CD1c-positive myeloid dendritic cell (primary cell): ENCODE measurements at regions not wholly inside any gene's neighbourhood (a gene's known extent, or its start where the extent isn't known, plus 50 kb on each side); places are given as distances from the start of the nearest gene placed in this dataset.

Experiments
- DNase-seq: peaks from one replicate; pipeline ENCODE4 v3.0.0-alpha.2; 2016; ENCODE audit errors: extremely low spot score

DNA sequence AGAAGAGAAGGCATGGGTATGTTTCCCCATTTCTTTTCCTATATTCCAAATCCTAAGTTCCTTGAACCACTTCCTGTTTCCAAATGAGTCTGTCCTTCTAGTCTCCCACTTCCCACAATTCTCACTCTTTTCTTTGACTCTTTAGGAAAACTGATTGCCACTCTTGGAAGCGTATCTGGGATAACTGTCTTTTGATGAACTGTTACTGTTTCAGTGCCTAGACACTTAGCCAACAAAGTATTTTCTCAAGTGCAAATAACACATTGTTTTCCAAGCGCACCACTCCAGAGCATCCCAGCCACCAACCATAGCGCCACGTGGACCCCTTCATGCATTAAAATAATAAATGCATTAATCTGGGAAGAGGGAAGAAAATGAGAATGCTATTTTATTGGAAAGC lies 342.8 kb downstream of the MTX2 start:
- no peak for DNase-seq

DNA sequence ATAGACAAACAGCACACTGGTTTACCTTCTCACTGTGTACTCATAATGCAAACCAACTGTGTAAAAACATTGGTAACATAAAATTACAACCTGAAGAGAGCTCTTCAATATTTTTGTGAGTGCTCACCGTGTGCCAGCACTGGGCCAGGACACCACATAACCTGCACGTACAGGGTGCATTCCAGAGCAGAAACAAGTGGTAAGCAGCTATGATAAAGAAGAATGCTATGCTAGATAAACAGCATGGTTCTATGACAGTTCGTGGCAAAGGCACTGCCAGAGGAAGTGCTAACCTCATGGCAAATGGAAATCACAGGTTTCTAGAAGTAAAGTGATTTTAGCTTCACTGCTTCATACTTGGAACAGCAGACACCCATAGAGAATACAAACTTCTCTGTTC lies 343.5 kb downstream of the MTX2 start:
- DNase-seq: no peak

DNA sequence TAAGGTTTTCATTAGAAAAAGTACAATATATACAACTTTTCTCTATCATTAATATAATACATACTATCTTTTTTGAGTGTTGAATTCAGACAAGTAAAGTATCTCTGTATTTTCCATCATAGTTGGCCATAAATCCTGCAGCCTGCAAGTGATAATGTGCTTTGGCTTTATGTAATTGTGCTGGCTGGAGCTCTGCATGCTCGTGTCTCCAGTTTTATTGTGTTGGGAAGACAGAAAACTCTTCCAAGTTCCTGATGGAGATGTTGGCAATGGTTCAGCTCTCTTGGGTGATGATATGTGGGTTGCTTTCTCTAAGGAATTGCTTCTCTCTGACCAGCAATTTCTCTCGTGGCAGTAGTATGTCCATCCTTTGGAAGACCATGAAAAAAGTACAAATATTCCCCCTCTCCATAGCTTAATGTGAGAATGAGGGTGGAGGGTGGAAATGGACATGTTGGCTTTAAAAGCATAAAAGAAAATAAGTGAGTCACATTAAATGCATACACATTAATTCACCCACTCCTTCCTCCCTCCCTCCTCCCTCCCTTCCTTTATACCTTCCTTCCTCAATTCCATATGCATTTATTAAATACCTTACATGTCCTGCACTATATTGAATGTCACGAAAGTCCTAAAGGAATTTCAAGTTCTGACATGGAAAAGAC lies 344.2 kb downstream of the MTX2 start:
- DNase-seq: no peak

DNA sequence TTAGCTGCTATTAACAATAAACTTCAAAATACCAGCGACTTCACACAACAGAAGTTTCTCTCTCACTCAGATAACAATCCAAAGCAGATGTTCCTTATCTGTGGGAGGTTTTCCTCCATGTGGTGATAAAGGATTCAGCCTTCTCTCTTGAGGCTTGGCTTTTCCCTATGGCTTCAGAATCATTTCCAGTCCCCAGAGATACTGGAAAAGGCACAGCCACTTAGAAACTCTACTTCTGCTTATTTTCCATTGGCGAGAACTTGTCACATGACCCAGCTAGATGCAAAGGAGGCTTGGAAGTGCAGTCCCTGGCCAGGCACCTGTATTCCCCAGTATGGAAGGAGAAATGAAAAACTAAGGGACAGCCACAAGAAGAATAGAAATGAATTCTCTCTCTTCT lies 344.8 kb downstream of the MTX2 start:
- no peak for DNase-seq

DNA sequence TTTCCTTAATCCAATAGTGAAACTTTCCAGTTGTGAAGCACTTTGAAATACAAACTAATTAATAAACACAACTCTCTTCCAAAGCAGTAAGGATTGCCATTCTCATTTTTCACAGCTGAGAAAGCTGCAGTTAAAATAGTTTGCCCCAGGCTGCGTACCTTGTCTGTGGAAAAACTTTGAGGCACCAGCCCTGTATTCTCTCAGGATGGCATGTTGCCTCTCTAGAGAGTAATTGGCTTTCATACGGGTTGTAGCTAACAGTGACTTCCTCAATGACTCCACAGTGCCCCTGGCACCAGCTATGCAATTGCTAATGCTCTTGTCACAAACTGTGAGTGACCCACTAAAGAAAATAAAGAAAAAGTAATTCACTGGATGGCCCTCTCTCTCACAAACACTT lies 345.7 kb downstream of the MTX2 start:
- no peak for DNase-seq

DNA sequence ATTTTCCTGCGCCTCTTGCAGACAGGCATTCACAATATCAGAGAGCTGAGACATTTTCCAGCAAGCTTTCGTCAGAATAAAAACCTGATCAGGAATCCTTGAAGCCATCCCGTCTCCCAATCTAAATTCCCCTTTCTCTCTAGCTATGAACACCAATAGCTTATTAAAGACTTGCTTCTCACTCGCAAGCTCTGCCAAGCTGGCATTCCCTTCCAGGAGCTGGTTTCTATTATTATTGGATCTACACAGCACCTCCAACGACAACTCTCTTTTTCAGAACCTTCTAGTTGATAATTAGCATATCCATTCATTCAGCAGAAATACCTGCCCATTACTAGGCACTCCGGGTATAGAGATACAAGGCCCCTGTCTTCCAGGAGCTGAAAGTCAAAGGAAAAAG lies 350.3 kb downstream of the MTX2 start:
- no peak for DNase-seq

DNA sequence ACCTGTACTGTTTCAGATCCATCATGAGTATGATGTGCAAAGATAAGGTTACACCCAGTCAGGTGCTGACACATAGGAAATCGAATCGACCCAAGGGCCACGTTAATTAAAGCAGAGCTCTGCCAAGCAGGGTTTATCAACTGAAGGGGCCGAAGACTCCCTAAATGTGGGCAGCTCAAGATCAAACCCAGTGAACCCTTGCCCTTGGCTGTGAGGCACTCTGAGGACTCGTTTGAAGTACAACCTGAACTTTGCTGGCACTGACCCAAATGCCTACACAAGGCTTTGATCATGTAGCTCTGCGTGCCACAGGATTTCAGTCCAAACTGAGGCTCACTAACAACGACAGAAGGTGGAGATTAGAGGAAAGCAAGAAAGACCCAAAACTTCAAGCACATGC lies 352.1 kb downstream of the MTX2 start:
- DNase-seq: no peak

DNA sequence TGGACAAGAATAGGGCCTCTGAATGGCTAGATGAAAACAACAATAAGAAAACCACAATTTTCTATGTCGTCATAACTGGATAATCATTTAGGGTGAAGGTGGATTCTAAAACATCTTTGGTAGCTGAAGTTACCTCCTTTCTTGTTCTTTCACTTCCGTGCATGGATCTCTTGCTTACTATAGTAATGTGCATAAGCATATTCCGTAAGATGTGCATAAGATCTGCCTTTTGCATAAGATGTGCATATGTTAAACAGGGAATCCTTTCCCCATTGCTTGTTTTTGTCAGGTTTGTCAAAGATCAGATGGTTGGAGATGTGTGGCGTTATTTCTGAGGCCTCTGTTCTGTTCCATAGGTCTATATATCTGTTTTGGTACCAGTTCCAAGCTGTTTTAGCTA lies 353.6 kb downstream of the MTX2 start:
- no peak for DNase-seq

DNA sequence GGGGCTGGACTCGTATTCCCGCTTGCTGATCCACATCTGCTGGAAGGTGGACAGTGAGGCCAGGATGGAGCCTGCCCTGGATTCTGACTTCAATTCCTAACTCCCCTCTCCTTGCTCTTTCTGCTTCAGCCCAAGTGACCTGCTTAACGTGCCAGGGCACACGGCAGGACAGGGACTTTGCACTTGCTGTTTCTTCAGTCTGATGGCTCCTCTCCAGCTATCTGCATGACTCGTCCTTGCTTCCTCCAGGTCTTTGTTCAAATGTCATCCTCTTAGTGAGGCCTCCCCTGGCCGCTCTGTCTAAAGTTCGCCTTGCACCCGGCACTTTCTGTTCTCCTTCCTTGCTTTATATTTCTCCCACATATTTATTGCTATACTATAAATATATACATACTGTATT lies 357.6 kb downstream of the MTX2 start:
- DNase-seq: no peak

DNA sequence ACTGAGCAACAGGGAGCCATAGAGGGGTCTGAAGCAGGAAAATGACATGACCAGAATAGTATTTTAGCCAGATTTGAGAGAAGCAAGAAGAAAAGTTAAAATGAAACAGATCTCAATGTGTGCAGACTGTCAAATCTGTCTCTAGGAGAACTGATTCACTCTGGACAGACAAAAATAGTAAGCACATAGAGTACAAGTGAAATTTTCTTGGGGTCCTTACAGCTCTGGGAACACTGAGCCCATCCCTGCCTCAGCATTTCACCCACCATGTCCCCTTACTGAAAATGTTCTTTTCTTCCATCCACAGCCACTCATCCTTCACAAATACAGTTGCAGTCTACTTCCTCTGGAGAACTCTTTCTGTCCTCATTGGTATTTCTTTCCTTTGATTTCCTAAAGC lies 359.2 kb downstream of the MTX2 start:
- DNase-seq: no peak

DNA sequence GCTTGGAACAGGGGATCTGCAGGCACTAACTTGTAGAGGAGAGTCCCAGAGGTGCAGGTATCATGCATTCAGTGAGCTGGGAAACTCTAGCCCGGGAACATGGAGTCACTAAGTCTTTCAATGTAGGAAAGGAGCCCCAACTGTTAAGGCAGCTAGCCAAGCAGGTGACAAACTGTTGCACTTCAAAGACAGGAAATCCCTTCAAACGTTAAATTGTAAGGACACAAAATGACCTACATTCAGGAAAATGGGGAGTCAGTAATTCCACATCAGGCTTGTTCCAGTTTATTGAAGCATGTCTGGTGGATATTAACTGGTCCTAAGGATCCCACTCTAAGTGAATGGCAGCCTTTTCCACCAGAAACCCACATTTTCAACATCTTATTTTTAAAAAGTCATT lies 364.5 kb downstream of the MTX2 start:
- DNase-seq: no peak

DNA sequence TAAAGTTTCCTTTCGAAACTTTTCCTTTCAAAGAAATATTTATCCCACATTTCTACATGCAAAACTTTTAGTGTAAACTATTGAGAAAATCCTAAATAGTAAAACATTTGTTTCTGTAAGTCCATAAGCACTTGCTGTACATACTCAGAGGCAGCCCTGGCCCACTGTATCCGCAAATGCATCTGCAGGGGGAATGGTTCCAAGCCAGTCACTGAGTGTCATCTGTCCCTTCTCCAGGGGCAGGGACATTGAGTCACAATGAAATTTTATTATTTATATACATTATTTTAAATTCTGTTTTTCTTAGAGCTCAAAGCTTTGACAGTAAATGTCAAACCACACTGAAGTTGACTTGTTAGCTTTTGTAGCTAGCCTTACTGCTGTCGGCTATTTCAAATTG lies 367.2 kb downstream of the MTX2 start:
- DNase-seq: no peak

DNA sequence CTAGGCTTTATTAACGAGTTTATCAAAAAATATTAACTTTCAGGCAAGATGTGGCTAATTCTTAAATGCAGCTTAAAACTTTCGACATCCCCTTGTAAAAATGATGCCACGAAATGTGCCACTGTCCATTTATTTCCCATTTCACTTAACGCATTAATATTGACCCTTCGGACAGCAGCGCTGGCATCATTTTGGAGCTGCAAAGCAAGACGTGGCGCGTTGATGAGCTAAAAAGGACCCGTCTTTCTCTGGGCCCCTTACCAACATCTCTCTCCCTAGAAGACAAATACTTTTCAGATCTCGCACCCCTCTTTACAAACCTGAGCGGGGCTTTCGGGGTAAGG lies 367.9 kb downstream of the MTX2 start:
- DNase-seq: no peak

DNA sequence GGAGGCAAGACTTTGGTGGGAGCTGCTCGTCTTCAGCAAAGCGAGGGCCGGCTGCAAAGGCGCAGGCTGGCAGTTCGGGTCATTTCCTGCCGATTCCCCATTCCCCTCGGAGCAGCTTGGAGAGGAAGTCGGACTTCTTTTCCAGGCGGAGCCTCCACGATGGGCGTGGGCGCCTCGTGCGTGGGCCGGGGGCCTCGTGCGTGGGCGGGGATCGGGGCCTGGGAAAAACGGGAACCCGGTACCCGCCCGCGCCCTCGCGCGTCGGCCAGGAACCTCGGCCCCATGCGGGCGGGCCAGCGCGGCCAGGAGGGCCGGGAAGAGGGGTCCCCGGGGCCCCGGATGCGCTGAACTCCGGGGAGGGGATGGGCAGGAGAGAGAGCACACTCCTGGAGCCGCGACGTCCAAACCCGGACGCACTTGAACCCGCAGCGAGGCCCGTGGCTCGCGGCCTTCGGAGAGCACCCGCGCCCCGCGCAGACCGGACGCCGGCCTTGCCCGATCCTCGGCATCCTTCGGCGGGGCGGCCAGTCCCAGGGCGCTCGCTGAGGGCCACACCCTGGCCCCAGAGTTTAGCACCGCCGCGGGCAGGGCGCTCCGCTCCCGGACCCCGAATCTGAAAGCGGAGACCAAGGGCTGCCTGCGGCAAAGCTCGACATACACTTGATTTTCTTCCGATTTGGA lies 368.4 kb downstream of the MTX2 start:
- DNase-seq: peak; percentile 54

DNA sequence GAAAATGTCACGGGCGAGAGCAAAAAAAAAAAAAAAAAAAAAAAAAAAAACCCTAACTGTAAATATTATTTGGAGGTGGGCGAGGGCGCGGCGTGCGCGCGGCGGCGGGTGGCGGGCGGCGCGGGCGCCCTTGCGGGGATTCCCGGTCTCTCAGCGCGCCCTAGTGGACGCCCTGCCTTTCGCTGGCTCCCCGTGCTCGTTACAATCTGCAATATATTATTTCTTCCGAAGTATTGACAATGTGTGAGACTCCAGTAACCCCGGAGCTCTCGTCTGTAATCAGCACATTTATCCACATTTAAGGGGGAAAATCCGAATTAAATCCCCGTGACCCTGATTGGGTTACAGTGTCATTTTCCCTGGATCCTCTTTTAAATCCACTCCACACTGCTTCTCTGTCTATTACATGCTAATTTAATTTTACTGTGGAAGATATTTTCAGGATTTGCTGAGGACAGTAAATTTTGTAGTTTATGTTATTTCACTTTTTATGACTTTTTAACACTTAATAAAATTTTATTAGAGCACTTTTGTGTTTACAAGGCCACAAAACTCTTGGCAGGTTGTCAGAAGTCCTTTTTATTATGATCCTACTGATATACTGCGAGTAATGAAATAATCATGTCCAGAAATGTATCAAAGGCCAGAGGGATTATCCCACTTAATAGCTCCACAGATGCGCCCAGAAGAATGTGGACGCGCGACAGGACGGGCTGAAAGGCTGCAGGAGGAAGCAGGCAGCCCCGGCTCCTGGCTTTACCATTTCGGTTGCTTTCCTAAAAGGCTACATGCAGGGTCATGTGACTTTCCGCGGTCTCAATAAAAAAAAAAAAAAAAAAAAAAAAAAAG lies 369.1 kb downstream of the MTX2 start:
- DNase-seq: peak; percentile 53

DNA sequence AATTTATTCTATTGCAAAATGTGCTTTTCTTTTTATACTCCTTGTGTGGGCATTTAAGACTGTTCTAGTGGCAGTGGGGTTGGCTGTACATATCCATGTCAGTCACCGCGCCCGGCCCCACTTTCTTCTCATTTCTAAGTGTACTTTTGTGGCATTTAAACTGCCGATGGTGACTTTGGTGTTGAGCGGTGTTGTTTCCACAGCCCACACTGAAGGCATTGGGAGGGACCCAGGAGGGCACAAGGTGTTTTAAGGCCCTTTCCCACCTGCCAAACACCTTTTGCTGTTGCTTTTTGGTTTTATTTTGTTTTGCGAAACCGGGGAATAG lies 369.7 kb downstream of the MTX2 start:
- DNase-seq: no peak

DNA sequence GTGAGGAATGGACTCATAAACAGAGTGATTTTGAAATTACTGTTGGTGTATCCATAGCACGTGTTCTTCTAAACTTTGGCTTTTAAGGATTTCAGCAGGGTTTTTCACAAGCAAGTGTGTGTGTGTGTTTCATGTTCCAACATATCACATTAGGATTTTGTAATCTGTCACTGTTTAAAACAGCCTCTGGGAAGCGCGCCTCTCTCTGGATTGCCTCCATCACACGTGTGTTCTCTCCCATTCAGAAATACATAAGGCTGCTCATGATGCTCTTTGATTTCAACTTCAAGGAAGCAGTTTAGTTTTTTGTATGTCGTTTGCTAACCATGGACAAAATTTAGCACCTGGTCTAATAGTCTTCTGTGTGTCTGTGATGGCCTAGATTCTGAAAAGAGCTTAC lies 370.4 kb downstream of the MTX2 start:
- no peak for DNase-seq

DNA sequence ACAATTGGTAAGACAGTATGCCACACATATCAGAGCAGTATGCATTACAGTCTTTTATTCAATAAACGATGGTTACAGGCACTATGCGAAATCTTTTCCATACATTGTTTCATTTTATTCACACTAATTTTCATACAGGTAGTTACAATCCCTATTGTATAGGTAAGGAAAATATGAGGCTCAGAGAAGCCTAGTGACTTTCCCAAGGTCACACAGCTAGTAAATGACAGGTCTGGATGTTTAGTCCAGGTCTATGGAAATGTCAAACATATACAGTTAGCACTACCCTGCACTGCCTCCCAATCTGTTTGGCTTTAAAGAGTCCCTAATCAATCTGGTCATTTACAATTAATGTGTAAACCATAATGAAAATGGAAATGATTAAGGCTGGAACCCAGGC lies 372.2 kb downstream of the MTX2 start:
- no peak for DNase-seq

DNA sequence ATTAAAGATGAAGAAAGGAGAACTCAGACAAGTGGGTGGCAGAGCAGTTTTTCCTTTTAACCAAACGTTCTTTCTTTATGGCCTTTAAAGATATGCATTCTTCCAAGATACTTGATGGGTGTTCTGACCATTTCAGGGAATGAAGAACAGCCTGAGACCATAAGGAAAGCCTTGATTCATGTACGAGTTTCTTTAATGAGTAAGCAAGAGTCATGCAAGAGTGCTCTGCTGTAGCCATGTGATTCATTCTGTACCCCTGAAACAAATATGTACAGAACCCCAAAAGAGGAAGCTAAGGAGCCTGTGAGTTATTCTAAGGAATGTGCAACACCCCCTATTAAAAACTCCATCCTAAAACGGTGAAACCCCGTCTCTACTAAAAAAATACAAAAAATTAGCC lies 372.8 kb downstream of the MTX2 start:
- DNase-seq: no peak

DNA sequence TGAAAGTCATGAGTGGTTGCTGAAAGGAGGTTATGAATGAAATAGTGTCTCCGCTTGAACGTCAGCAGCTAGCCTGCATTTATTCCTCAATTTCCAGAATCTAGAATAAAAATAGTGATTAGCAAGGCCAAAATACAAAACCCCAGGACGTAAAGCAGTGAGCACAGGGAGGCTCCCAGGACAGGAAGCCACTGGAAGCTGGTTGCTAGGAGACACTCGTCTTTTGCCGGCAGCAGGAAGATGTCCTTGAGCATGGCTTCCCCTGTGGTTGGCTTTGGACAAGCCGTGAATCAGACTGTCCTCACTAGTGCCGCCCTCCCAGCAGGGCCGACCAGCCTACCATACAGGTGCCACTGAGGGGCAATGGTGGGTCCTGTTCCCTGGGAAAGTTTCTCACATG lies 374.4 kb downstream of the MTX2 start:
- DNase-seq: no peak

DNA sequence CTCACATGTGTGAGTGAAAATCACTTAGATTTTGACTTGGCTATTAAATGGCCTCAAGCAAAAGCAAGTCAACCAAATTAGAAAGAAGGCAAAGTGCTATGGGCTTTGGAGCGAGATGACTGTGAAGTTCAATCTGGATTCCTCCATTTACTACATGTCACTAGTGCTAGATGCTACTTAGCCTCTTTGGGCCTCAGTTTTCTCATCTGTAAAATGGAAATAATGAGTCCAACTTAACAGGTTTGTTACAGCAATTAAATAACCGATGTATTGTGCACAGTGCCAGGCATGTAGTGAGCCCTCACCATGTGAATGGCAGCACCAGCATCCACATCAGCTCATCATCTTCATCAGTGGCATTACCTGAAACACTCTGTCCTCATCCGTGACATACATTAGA lies 376.3 kb downstream of the MTX2 start:
- DNase-seq: no peak

DNA sequence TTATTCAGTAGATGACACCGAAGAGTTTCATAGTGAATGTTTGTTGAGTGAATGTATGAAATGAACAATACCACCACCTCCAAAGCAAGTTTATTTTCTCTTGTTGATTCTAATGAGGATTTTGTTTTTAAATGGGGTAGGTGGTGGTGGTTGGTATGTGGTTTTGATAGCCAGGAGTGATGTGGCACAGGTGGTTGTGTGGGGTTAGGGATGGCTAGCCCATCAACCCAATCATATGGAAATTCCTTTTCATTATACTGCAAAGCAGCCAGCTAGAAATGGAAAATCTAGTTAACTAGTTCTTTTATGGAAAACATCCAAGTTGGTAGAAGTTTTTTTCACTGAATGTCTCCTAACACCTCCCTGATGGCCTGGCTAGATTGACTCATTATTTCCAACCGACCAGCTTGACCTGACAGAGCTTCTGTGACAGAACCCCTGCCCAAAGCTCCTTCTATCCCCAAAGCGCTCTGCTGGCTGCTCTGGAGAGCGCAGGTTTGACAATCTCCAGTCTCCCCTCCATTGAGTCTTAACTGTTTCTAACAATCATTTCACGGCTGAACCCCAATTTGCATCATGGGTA lies 376.9 kb downstream of the MTX2 start:
- no peak for DNase-seq
